Heart left ventricle (tissue), 16 donors: ENCODE measurements at regions not wholly inside any gene's neighbourhood (a gene's known extent, or its start where the extent isn't known, plus 50 kb on each side); places are given as distances from the start of the nearest gene placed in this dataset.

Experiments
- ATAC-seq, 4 donors: fragments of 200-7000 bp; cut with Tn5 transposase; one replicate each; pipeline ENCODE4 v1.9.1; 2020 to 2022; ENCODE audit warnings: moderate library complexity in 4 of 4, mild to moderate bottlenecking in 3 of 4, moderate number of reproducible peaks in 1 of 4
- DNase-seq, 5 donors: peaks; one replicate each; pipeline ENCODE4 v3.0.0-alpha.2; 2020
- H3K27ac ChIP-seq, 12 donors: fragments of 200-600 bp; sonication (generic) in 4 of 12; one replicate each; pipeline versions ENCODE4 v1.5.0 to v1.8.0; 2016 to 2022; ENCODE audit warnings: mild to moderate bottlenecking in 2 of 12
- H3K27me3 ChIP-seq, 9 donors: fragments of 200-600 bp; sonication (generic) in 2 of 9; one replicate each; pipeline versions ENCODE4 v1.5.1 to v1.8.0; 2016 to 2022; ENCODE audit warnings: mild to moderate bottlenecking in 3 of 9
- H3K36me3 ChIP-seq, 9 donors: fragments of 200-600 bp; sonication (generic) in 2 of 9; one replicate each; pipeline versions ENCODE4 v1.5.0 to v1.8.0; 2018 to 2022; ENCODE audit warnings: mild to moderate bottlenecking in 2 of 9
- H3K4me1 ChIP-seq, 12 donors: fragments of 200-600 bp; sonication (generic) in 4 of 12; one replicate each; pipeline versions ENCODE4 v1.5.0 to v1.8.0; 2016 to 2022; ENCODE audit warnings: mild to moderate bottlenecking in 3 of 12
- H3K4me3 ChIP-seq, 12 donors: fragments of 200-600 bp; sonication (generic) in 4 of 12; one replicate each; pipeline versions ENCODE4 v1.5.0 to v1.8.0; 2017 to 2022; ENCODE audit warnings: mild to moderate bottlenecking in 9 of 12, moderate library complexity in 4 of 12
- H3K9me3 ChIP-seq, 12 donors: fragments of 200-600 bp; sonication (generic) in 4 of 12; one replicate each; pipeline versions ENCODE4 v1.5.0 to v1.8.0; 2016 to 2022; ENCODE audit warnings: mild to moderate bottlenecking in 1 of 12
- CTCF ChIP-seq, 12 donors: fragments of 200-600 bp; sonication (generic) in 4 of 12; IDR thresholded peaks; one replicate each; pipeline versions ENCODE4 v1.5.0 to v1.8.0; 2018 to 2022; ENCODE audit warnings: antibody characterized with exemption in 12 of 12, mild to moderate bottlenecking in 5 of 12
- POLR2A ChIP-seq, 2 donors: fragments of 450-650 bp; IDR thresholded peaks; one replicate each; pipeline ENCODE4 v1.6.1; 2017; ENCODE audit warnings: antibody characterized with exemption in 2 of 2, mild to moderate bottlenecking in 2 of 2, moderate library complexity in 2 of 2
- WGBS, 4 donors: extraction: QIAGEN DNeasy Blood & Tissue Kit in 2 of 4; methylation state at CpG; one replicate each; pipeline versions ENCODE4 v1.1.5 to v1.1.7; 2013 to 2018; 5-methylcytosine and 5-hydroxymethylcytosine counted together
- intact Hi-C, 10 donors: fragments of 100-400 bp; cut with DNase I; formaldehyde crosslinking; loops; one replicate each; pipeline versions ENCODE4 v1.11.1 to v1.14.2; 2022
- donor health status: ischemic (EF 13 %, LVEDD 7.1; RV severe dilation, severe dysfunction).
- donor health status: healthy with polysubstance abuse.
- donor health status: DM: no; HTN: yes; CAD: no.
- donor health status: DM: no; HTN: no; CAD: no.
- donor health status: ischemic (EF 25% LVEDD 6.9; RV normal size, moderate dysfunction).
- donor health status: ischemic (EF 25% LVEDD 5.7; RV mildly dilated, moderate dysfunction).
- donor health status: healthy.
- donor health status: DM: yes; HTN: yes; CAD: no.
- donor health status: ischemic (EF 35%, LVEDD 5.7; RV mildly dilated, moderate dysfunction).
- donor health status: nonischemic (EF 11% LVEDD 7.7; RV severe dilation, severe dysfunction).
- donor health status: DM: yes; HTN: yes; CAD: no.
- donor health status: PGD.
- donor health status: ischemic (EF 29% LVEDD 5.4; RV normal size, mild dysfunction).
- donor health status: nonischemic (EF 23%, LVEDD 6.1; RV moderate dilation, normal function).

- H3K27ac ChIP-seq = no peak overlapping the region
- no peak overlapping the region for H3K4me3 ChIP-seq
- ATAC-seq (no peak), DNase-seq (no peak)
- H3K36me3 ChIP-seq = no peaks in the 10 kb centered on the region
- WGBS, 4 donors = 33 to 42% (median 39%) methylated on average over 3 of the region's 3 CpGs
- H3K4me1 ChIP-seq = no peaks in the 10 kb centered on the region
- TF ChIP-seq CTCF (IDR thresholded peaks at IDR 0.05) (no peak), POLR2A (IDR thresholded peaks at IDR 0.05) (no peak)
- intact Hi-C loops = no loop called here
- peaks cover 0 to 4% (median 0%) of the 10 kb centered on the region in 12 donors for H3K9me3 ChIP-seq
- H3K27me3 ChIP-seq = no peaks in the 10 kb centered on the region
Measured at GRCh38 chr22:33194529-33195077, 136.4 kb upstream of the SYN3 start.

- Histone ChIP-seq H3K36me3 (no peaks in the 10 kb centered on the region), H3K27ac (no peak overlapping the region), H3K4me3 (no peak overlapping the region), H3K27me3 (no peaks in the 10 kb centered on the region), H3K4me1 (no peaks in the 10 kb centered on the region), H3K9me3 (no peaks in the 10 kb centered on the region)
- DNase-seq (no peak), ATAC-seq (no peak)
- intact Hi-C loops = no loop called here
- TF ChIP-seq POLR2A (IDR thresholded peaks at IDR 0.05) (no peak), CTCF (IDR thresholded peaks at IDR 0.05) (no peak)
- 72 to 81% (median 76%) methylated on average over 2 of the region's 2 CpGs for WGBS, 4 donors
Measured at GRCh38 chr22:33192156-33192555, 134.0 kb upstream of the SYN3 start.

- 72 to 75% (median 74%) methylated on average over 2 of the region's 2 CpGs for WGBS, 4 donors
- TF ChIP-seq CTCF (IDR thresholded peaks at IDR 0.05) (no peak), POLR2A (IDR thresholded peaks at IDR 0.05) (no peak)
- Histone ChIP-seq H3K4me3 (no peak overlapping the region), H3K27me3 (no peaks in the 10 kb centered on the region), H3K9me3 (no peaks in the 10 kb centered on the region), H3K4me1 (no peaks in the 10 kb centered on the region), H3K36me3 (no peaks in the 10 kb centered on the region), H3K27ac (no peak overlapping the region)
- no peak for ATAC-seq
- intact Hi-C loops = no loop called here
- DNase-seq = no peak
Measured at GRCh38 chr22:33188326-33188725, 130.1 kb upstream of the SYN3 start.

DNA sequence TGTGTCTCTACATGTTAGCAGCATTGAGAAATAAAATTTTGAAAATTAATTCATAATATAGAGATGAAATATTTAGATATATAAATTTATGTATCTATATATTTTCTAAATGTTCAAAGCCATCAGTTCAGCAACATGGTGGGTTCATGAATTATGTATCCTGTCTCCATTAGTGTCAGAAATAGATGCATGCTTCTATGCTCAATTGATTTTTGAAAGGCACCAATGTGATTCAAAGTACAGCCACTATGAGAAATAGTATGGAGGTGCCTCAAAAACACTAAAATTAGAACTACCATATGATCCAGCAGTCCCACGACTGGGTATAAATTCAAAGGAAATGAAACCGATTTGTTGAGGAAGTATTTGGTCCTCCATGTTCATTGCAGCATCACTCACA lies 128.6 kb upstream of the SYN3 start:
- H3K27ac ChIP-seq = no peak overlapping the region
- H3K27me3 ChIP-seq = no peaks in the 10 kb centered on the region
- H3K4me3 ChIP-seq = no peak overlapping the region
- H3K4me1 ChIP-seq = no peaks in the 10 kb centered on the region
- 76 to 87% (median 79%) methylated on average over 2 of the region's 2 CpGs for WGBS, 4 donors
- no peak for DNase-seq
- H3K9me3 ChIP-seq = peaks cover 0 to 9% (median 0%) of the 10 kb centered on the region in 12 donors
- TF ChIP-seq POLR2A (IDR thresholded peaks at IDR 0.05) (no peak), CTCF (IDR thresholded peaks at IDR 0.05) (no peak)
- intact Hi-C loops = no loop called here
- ATAC-seq = no peak
- H3K36me3 ChIP-seq = no peaks in the 10 kb centered on the region
